ENCODE measurements at regions not wholly inside any gene's neighbourhood (a gene's known extent, or its start where the extent isn't known, plus 50 kb on each side); places are given as distances from the start of the nearest gene placed in this dataset.

DNA sequence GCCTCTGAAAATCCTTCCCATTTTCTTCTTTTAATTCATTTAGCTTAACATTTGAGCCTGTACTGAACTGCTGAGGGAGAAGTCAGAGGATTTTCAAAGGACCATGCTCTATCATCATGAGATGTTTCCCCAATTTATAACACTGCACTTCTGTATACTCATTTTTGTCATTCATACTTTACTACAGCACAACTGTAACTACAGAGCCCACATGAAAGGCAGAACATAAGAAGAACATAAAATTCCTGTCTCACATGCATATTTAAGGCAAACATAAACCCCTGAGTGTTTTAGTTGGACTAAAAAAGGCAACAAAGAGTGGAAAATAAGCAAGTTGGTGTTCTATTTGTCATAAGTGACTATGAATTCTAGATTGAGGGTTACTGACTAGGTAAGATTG is 237.7 kb upstream of the ARPP21 start:
- Mint-ChIP-seq H3K36me3 (no peaks in the 10 kb centered on the region), H3K4me1 (no peaks in the 10 kb centered on the region), H3K27me3 (ENCODE audit: low read depth) (no peaks in the 10 kb centered on the region), H3K4me3 (no peak overlapping the region), H3K27ac (no peak overlapping the region), H3K9me3 (peaks cover 7% of the 10 kb centered on the region)
- CTCF ChIA-PET: no interaction called here
- no peak for DNase-seq (ENCODE audit: low spot score)
- POLR2A ChIA-PET: interaction anchor here (1.3 kb wide), 1 partner anchor 11 kb away, joined by 3 read pairs; no protein-coding TSS in a partner anchor
- no peak for ATAC-seq
- TF ChIP-seq GABPB1 (CRISPR knock-in tag; IDR thresholded peaks at IDR 0.05) (no peak), ZNF317 (CRISPR knock-in tag; IDR thresholded peaks at IDR 0.05; ENCODE audit: borderline replicate concordance, low read depth) (no peak), TP53 (CRISPR knock-in tag; IDR thresholded peaks at IDR 0.05) (no peak), SMAD4 (CRISPR knock-in tag; IDR thresholded peaks at IDR 0.05) (no peak), NFE2L1 (CRISPR knock-in tag; IDR thresholded peaks at IDR 0.05) (no peak), HMGA2 (CRISPR knock-in tag; IDR thresholded peaks at IDR 0.05) (no peak), NR3C1 (CRISPR knock-in tag; conservative IDR thresholded peaks at IDR 0.05; ENCODE audit: low read depth) (no peak), CBFB (CRISPR knock-in tag; IDR thresholded peaks at IDR 0.05; ENCODE audit: low read depth) (no peak), FOXK1 (CRISPR knock-in tag; IDR thresholded peaks at IDR 0.05) (no peak), MXD4 (CRISPR knock-in tag; IDR thresholded peaks at IDR 0.05; ENCODE audit: borderline replicate concordance) (no peak), MYBL2 (CRISPR knock-in tag; IDR thresholded peaks at IDR 0.05) (no peak), NFATC4 (CRISPR knock-in tag; IDR thresholded peaks at IDR 0.05) (no peak), SP1 (CRISPR knock-in tag; conservative IDR thresholded peaks at IDR 0.05) (no peak)
- TF ChIP-seq, protein P1, sequence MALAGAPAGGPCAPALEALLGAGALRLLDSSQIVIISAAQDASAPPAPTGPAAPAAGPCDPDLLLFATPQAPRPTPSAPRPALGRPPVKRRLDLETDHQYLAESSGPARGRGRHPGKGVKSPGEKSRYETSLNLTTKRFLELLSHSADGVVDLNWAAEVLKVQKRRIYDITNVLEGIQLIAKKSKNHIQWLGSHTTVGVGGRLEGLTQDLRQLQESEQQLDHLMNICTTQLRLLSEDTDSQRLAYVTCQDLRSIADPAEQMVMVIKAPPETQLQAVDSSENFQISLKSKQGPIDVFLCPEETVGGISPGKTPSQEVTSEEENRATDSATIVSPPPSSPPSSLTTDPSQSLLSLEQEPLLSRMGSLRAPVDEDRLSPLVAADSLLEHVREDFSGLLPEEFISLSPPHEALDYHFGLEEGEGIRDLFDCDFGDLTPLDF (CRISPR knock-in tag; IDR thresholded peaks at IDR 0.05): no peak
- TF ChIP-seq, protein P2, sequence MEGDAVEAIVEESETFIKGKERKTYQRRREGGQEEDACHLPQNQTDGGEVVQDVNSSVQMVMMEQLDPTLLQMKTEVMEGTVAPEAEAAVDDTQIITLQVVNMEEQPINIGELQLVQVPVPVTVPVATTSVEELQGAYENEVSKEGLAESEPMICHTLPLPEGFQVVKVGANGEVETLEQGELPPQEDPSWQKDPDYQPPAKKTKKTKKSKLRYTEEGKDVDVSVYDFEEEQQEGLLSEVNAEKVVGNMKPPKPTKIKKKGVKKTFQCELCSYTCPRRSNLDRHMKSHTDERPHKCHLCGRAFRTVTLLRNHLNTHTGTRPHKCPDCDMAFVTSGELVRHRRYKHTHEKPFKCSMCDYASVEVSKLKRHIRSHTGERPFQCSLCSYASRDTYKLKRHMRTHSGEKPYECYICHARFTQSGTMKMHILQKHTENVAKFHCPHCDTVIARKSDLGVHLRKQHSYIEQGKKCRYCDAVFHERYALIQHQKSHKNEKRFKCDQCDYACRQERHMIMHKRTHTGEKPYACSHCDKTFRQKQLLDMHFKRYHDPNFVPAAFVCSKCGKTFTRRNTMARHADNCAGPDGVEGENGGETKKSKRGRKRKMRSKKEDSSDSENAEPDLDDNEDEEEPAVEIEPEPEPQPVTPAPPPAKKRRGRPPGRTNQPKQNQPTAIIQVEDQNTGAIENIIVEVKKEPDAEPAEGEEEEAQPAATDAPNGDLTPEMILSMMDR (IDR thresholded peaks at IDR 0.05): no peak
- TF ChIP-seq, protein P3, sequence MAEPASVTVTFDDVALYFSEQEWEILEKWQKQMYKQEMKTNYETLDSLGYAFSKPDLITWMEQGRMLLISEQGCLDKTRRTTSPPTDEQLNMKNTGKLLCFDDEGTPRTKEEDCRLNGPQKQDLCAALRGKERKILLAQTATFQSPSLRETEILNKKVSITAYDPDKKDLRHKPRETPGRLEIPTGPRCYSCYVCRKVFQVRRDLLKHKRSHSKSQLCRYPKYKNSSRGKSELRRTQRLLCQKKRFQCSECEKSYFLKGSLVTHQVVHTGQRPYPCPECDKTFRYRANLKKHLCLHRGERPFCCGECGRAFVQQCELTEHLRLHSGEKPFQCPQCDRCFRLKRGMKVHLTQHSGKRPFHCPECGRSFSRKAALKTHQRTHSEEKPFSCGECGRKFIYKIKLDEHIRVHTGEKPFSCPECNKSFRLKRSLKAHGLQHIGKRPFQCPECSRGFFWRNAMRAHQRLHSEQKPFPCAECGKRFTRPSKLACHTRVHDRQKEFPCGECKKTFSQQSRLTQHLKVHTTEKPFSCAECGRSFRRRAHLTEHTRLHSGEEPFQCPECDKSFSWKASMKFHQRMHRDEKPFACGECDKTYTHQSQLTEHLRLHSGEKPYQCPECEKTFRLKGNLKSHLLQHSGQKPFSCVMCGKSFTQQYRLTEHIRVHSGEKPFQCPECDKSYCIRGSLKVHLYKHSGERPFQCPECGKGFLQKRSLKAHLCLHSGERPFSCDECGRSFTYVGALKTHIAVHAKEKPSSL (CRISPR knock-in tag; conservative IDR thresholded peaks at IDR 0.05): no peak
- TF ChIP-seq, protein P4, sequence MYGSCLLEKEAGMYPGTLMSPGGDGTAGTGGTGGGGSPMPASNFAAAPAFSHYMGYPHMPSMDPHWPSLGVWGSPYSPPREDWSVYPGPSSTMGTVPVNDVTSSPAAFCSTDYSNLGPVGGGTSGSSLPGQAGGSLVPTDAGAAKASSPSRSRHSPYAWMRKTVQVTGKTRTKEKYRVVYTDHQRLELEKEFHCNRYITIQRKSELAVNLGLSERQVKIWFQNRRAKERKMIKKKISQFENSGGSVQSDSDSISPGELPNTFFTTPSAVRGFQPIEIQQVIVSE (CRISPR knock-in tag; IDR thresholded peaks at IDR 0.05; ENCODE audit: borderline replicate concordance): no peak
- TF ChIP-seq, protein P5, sequence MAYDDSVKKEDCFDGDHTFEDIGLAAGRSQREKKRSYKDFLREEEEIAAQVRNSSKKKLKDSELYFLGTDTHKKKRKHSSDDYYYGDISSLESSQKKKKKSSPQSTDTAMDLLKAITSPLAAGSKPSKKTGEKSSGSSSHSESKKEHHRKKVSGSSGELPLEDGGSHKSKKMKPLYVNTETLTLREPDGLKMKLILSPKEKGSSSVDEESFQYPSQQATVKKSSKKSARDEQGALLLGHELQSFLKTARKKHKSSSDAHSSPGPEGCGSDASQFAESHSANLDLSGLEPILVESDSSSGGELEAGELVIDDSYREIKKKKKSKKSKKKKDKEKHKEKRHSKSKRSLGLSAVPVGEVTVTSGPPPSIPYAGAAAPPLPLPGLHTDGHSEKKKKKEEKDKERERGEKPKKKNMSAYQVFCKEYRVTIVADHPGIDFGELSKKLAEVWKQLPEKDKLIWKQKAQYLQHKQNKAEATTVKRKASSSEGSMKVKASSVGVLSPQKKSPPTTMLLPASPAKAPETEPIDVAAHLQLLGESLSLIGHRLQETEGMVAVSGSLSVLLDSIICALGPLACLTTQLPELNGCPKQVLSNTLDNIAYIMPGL (CRISPR knock-in tag; IDR thresholded peaks at IDR 0.05): no peak

DNA sequence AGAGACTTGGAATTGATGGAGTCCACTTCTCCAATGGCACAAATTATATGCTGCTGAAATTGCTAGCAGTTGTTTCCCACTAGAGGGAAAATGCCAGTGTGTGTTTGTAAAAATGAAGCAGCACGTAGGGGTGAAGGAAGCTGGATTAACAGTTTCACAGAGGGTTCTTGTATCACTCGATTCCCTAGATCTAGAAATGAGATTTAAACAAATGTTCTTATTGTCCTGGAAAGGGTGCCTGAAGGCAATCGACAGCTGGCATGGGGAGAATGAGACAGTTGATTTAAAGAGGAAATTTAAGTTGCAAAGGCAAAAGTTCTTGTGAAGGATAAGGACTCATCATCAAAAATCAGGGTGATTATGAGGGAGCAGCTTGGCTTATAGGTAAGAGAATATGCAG is 234.8 kb upstream of the ARPP21 start:
- ATAC-seq (no peak), DNase-seq (ENCODE audit: low spot score) (no peak)
- TF ChIP-seq, protein P6, sequence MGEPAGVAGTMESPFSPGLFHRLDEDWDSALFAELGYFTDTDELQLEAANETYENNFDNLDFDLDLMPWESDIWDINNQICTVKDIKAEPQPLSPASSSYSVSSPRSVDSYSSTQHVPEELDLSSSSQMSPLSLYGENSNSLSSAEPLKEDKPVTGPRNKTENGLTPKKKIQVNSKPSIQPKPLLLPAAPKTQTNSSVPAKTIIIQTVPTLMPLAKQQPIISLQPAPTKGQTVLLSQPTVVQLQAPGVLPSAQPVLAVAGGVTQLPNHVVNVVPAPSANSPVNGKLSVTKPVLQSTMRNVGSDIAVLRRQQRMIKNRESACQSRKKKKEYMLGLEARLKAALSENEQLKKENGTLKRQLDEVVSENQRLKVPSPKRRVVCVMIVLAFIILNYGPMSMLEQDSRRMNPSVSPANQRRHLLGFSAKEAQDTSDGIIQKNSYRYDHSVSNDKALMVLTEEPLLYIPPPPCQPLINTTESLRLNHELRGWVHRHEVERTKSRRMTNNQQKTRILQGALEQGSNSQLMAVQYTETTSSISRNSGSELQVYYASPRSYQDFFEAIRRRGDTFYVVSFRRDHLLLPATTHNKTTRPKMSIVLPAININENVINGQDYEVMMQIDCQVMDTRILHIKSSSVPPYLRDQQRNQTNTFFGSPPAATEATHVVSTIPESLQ (CRISPR knock-in tag; IDR thresholded peaks at IDR 0.05): no peak
- H3K27ac Mint-ChIP-seq: no peak overlapping the region
- no peaks in the 10 kb centered on the region for H3K36me3 Mint-ChIP-seq
- H3K4me3 Mint-ChIP-seq: no peak overlapping the region
- no peaks in the 10 kb centered on the region for H3K9me3 Mint-ChIP-seq
- H3K4me1 Mint-ChIP-seq: no peaks in the 10 kb centered on the region
- ChIA-PET CTCF (no interaction called here), POLR2A (no interaction called here)
- no peaks in the 10 kb centered on the region for H3K27me3 Mint-ChIP-seq (ENCODE audit: low read depth)

All from WTC11 (cell line).